WTC11 (cell line): ENCODE measurements at regions not wholly inside any gene's neighbourhood (a gene's known extent, or its start where the extent isn't known, plus 50 kb on each side); places are given as distances from the start of the nearest gene placed in this dataset.

Experiments used
- ATAC-seq: fragments of 200-7000 bp; cut with Tn5 transposase; 2 replicates; pipeline ENCODE4 v1.10.0; 2021; ENCODE audit warnings: mild to moderate bottlenecking, moderate library complexity
- CTCF ChIA-PET: fragments of 300-600 bp; sonication (Branson Sonifier 250); formaldehyde crosslinking; loops from one replicate; lab custom pipeline; 2021; ENCODE audit warnings: antibody characterized with exemption; lab: Charles Lee
- POLR2A ChIA-PET: fragments of 350-600 bp; sonication (Branson Sonifier 250); formaldehyde crosslinking; loops from one replicate; lab custom pipeline; 2021; ENCODE audit warnings: antibody characterized with exemption; lab: Charles Lee
- DNase-seq: peaks from one replicate; pipeline ENCODE4 v3.0.0; 2021; ENCODE audit warnings: low spot score
- H3K27ac Mint-ChIP-seq: 2 replicates; pipeline ENCODE4 v1.8.0; 2021; ENCODE audit warnings: mixed read lengths
- H3K27me3 Mint-ChIP-seq: 2 replicates; pipeline ENCODE4 v1.8.0; 2021; ENCODE audit warnings: low read depth, mild to moderate bottlenecking, moderate library complexity, mixed read lengths
- H3K36me3 Mint-ChIP-seq: 2 replicates; pipeline ENCODE4 v1.8.0; 2021; ENCODE audit warnings: mixed read lengths
- H3K4me1 Mint-ChIP-seq: 2 replicates; pipeline ENCODE4 v1.8.0; 2022; ENCODE audit warnings: mixed read lengths
- H3K4me3 Mint-ChIP-seq: 2 replicates; pipeline ENCODE4 v1.8.0; 2021; ENCODE audit warnings: mild to moderate bottlenecking, moderate library complexity, mixed read lengths
- H3K9me3 Mint-ChIP-seq: 2 replicates; pipeline ENCODE4 v1.8.0; 2021; ENCODE audit warnings: mixed read lengths
- ARID4B ChIP-seq: sonication (generic); formaldehyde crosslinking; IDR thresholded peaks from 2 replicates; pipeline ENCODE4 v1.8.0; 2023; ENCODE audit warnings: missing genetic modification reagents, mild to moderate bottlenecking, borderline replicate concordance
- ATF3 ChIP-seq: sonication (generic); formaldehyde crosslinking; conservative IDR thresholded peaks from 2 replicates; pipeline ENCODE4 v1.8.1; 2022; ENCODE audit warnings: mild to moderate bottlenecking, missing genetic modification reagents
- E2F4 ChIP-seq: sonication (generic); formaldehyde crosslinking; IDR thresholded peaks from 2 replicates; pipeline ENCODE4 v1.8.1; 2022; ENCODE audit warnings: low read depth, mild to moderate bottlenecking, moderate library complexity, missing genetic modification reagents, borderline replicate concordance
- GTF2I ChIP-seq: fragments of 250-450 bp; sonication (Bioruptor Pico); conservative IDR thresholded peaks from 2 replicates; pipeline ENCODE4 v1.4.0; 2021; ENCODE audit warnings: mild to moderate bottlenecking
- NFATC4 ChIP-seq: fragments of 250-450 bp; sonication (Bioruptor Pico); IDR thresholded peaks from 2 replicates; pipeline ENCODE4 v1.9.0; 2021; ENCODE audit warnings: mild to moderate bottlenecking
- NR1H2 ChIP-seq: sonication (generic); formaldehyde crosslinking; IDR thresholded peaks from 2 replicates; pipeline ENCODE4 v1.9.0; 2021; ENCODE audit warnings: mild to moderate bottlenecking, moderate library complexity, missing genetic modification reagents
- NR2C2 ChIP-seq: sonication (generic); formaldehyde crosslinking; IDR thresholded peaks from 2 replicates; pipeline ENCODE4 v1.8.0; 2022; ENCODE audit warnings: mild to moderate bottlenecking, missing genetic modification reagents
- OVOL2 ChIP-seq: fragments of 250-450 bp; sonication (Bioruptor Pico); IDR thresholded peaks from 2 replicates; pipeline ENCODE4 v1.9.0; 2021; ENCODE audit warnings: mild to moderate bottlenecking, borderline replicate concordance
- SMAD4 ChIP-seq: sonication (generic); formaldehyde crosslinking; IDR thresholded peaks from 2 replicates; pipeline ENCODE4 v1.8.0; 2022; ENCODE audit warnings: mild to moderate bottlenecking, missing genetic modification reagents
- SP1 ChIP-seq: sonication (generic); formaldehyde crosslinking; conservative IDR thresholded peaks from 2 replicates; pipeline ENCODE4 v1.8.1; 2022; ENCODE audit warnings: missing genetic modification reagents
- TEAD1 ChIP-seq: sonication (generic); formaldehyde crosslinking; IDR thresholded peaks from 2 replicates; pipeline ENCODE4 v1.8.0; 2022; ENCODE audit warnings: mild to moderate bottlenecking, missing genetic modification reagents
- USF1 ChIP-seq: sonication (generic); formaldehyde crosslinking; IDR thresholded peaks from 2 replicates; pipeline ENCODE4 v1.8.0; 2022; ENCODE audit warnings: mild to moderate bottlenecking, missing genetic modification reagents
- ZNF232 ChIP-seq: sonication (generic); formaldehyde crosslinking; IDR thresholded peaks from 2 replicates; pipeline ENCODE4 v1.8.0; 2022; ENCODE audit warnings: mild to moderate bottlenecking, missing genetic modification reagents
- ZNF423 ChIP-seq: fragments of 250-450 bp; sonication (Bioruptor Pico); IDR thresholded peaks from 2 replicates; pipeline ENCODE4 v2.1.2; 2022; ENCODE audit warnings: mild to moderate bottlenecking, moderate library complexity
- TF ChIP-seq, protein P1 (sequence below): sonication (generic); formaldehyde crosslinking; IDR thresholded peaks from 2 replicates; pipeline ENCODE4 v1.8.1; 2022; ENCODE audit warnings: mild to moderate bottlenecking, moderate library complexity, missing genetic modification reagents
- TF ChIP-seq, protein P2 (sequence below): sonication (generic); formaldehyde crosslinking; IDR thresholded peaks from 2 replicates; pipeline ENCODE4 v1.8.1; 2023; ENCODE audit warnings: mild to moderate bottlenecking, missing genetic modification reagents, moderate library complexity
- TF ChIP-seq, protein P3 (sequence below): sonication (generic); formaldehyde crosslinking; IDR thresholded peaks from 2 replicates; pipeline ENCODE4 v1.8.0; 2022; ENCODE audit warnings: mild to moderate bottlenecking, missing genetic modification reagents
- TF ChIP-seq, protein P4 (sequence below): sonication (generic); formaldehyde crosslinking; IDR thresholded peaks from 2 replicates; pipeline ENCODE4 v1.8.1; 2023; ENCODE audit warnings: mild to moderate bottlenecking, missing genetic modification reagents

DNA sequence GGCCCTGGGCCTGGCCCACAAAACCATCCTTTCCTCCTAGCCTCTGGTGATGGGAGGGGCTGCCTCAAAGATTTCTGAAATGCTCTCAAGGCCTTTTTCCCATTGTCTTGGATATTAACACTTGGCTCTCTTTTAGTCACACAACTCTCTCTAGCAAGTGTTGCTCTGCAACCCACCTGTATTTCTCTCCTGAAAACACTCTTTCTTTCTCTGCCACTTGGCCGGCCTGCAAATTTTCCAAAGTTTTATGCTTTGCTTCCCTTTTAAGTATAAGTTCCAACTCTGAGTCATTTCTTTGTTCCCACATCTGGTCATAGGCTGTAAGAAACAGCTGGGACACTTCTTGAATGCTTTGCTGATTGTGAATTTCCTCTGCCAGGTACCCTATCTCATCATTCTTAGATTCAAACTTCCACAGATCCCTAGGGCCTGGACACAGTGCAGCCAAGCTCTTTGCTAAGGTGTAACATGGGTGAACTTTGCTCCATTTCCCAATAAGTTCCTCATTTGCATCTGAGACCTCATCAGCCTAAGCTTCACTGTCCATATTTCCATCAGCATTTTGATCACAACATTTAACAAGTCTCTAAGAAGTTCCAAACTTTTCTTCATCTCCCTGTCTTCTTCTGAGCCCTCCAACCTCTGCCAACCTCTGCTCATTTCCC lies 93.8 kb downstream of the TRIM29 start (continued):
- TF ChIP-seq E2F4 (CRISPR knock-in tag) (no peak), ZNF423 (CRISPR knock-in tag) (no peak), NR1H2 (CRISPR knock-in tag) (no peak), NR2C2 (CRISPR knock-in tag) (no peak), GTF2I (CRISPR knock-in tag) (no peak)
- TF ChIP-seq, protein P1, sequence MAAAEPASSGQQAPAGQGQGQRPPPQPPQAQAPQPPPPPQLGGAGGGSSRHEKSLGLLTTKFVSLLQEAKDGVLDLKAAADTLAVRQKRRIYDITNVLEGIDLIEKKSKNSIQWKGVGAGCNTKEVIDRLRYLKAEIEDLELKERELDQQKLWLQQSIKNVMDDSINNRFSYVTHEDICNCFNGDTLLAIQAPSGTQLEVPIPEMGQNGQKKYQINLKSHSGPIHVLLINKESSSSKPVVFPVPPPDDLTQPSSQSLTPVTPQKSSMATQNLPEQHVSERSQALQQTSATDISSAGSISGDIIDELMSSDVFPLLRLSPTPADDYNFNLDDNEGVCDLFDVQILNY (CRISPR knock-in tag): no peak

DNA sequence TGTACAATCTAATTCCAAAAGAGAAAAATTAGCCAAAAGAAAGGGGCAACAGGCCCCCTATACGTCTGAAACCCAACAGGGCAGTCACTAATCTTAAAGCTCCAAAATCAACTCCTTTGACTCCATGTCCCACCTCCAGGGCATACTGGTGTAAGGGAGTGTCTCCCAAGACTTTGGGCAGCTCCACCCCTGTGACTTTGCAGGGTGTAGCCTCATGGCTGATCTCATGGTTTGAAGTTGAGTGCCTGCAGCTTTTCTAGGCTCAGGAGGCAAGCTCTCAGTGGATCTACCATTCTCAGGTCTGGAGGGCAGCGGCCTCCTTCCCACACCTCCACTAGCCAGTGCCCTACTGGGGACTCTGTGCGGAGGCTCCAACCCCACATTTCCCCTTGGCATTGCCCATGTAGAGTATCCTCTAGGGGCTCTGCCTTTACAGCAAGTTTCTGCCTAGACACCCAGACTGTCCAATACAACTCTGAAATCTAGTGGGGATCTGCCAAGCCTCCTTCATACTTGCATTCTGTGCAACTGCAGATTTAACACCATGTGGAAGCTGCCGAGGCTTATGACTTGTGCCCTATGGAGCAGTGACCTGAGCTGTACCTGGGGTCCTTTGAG lies 94.5 kb downstream of the TRIM29 start:
- Mint-ChIP-seq H3K9me3 (peaks cover 58% of the 10 kb centered on the region), H3K27me3 (peaks cover 6% of the 10 kb centered on the region), H3K27ac (no peak overlapping the region), H3K36me3 (peaks cover 24% of the 10 kb centered on the region), H3K4me1 (peaks cover 24% of the 10 kb centered on the region), H3K4me3 (no peak overlapping the region)
- POLR2A ChIA-PET: no interaction called here
- CTCF ChIA-PET: interaction anchor here (1.5 to 1.6 kb wide), 2 partner anchors 14 to 19 kb away, joined by 5 read pairs; no protein-coding TSS in a partner anchor
- DNase-seq (no peak), ATAC-seq (no peak)
- TF ChIP-seq, protein P2, sequence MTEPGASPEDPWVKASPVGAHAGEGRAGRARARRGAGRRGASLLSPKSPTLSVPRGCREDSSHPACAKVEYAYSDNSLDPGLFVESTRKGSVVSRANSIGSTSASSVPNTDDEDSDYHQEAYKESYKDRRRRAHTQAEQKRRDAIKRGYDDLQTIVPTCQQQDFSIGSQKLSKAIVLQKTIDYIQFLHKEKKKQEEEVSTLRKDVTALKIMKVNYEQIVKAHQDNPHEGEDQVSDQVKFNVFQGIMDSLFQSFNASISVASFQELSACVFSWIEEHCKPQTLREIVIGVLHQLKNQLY (CRISPR knock-in tag): no peak
- TF ChIP-seq USF1 (CRISPR knock-in tag): no peak
- no peak for TF ChIP-seq SP1 (CRISPR knock-in tag)
- no peak for TF ChIP-seq ATF3 (CRISPR knock-in tag)
- no peak for TF ChIP-seq NFATC4
- TF ChIP-seq OVOL2: no peak
- TF ChIP-seq ZNF232 (CRISPR knock-in tag): no peak

DNA sequence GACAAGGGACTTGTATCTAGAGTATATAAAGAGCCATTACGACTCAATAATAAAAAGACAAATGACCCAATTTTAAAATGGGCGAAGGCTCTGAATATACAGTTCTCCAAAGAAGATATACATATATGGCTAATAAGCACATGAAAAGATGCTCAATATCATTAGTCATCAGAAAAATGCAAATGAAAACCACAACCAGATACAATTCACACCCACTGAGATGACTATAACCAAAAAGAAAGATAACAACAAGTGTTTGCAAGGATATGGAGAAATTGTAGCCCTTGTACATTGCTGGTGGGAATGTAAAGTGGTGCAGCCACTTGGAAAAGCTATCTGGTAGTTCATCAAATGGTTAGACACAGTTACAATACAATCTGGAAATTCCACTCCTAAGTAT lies 96.3 kb downstream of the TRIM29 start:
- no peak for TF ChIP-seq TEAD1
- TF ChIP-seq ARID4B (CRISPR knock-in tag): no peak
- no peak for TF ChIP-seq NFATC4
- TF ChIP-seq, protein P3, sequence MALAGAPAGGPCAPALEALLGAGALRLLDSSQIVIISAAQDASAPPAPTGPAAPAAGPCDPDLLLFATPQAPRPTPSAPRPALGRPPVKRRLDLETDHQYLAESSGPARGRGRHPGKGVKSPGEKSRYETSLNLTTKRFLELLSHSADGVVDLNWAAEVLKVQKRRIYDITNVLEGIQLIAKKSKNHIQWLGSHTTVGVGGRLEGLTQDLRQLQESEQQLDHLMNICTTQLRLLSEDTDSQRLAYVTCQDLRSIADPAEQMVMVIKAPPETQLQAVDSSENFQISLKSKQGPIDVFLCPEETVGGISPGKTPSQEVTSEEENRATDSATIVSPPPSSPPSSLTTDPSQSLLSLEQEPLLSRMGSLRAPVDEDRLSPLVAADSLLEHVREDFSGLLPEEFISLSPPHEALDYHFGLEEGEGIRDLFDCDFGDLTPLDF (CRISPR knock-in tag): no peak
- no peak for TF ChIP-seq ZNF232 (CRISPR knock-in tag)
- TF ChIP-seq, protein P4, sequence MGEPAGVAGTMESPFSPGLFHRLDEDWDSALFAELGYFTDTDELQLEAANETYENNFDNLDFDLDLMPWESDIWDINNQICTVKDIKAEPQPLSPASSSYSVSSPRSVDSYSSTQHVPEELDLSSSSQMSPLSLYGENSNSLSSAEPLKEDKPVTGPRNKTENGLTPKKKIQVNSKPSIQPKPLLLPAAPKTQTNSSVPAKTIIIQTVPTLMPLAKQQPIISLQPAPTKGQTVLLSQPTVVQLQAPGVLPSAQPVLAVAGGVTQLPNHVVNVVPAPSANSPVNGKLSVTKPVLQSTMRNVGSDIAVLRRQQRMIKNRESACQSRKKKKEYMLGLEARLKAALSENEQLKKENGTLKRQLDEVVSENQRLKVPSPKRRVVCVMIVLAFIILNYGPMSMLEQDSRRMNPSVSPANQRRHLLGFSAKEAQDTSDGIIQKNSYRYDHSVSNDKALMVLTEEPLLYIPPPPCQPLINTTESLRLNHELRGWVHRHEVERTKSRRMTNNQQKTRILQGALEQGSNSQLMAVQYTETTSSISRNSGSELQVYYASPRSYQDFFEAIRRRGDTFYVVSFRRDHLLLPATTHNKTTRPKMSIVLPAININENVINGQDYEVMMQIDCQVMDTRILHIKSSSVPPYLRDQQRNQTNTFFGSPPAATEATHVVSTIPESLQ (CRISPR knock-in tag): no peak
- no peak for TF ChIP-seq SMAD4 (CRISPR knock-in tag)
- peaks cover 21% of the 10 kb centered on the region for H3K36me3 Mint-ChIP-seq
- peaks cover 57% of the 10 kb centered on the region for H3K9me3 Mint-ChIP-seq
- DNase-seq (no peak), ATAC-seq (no peak)
- H3K4me3 Mint-ChIP-seq: no peak overlapping the region
- peaks cover 8% of the 10 kb centered on the region for H3K27me3 Mint-ChIP-seq
- H3K27ac Mint-ChIP-seq: no peak overlapping the region
- ChIA-PET CTCF (no interaction called here), POLR2A (no interaction called here)
- H3K4me1 Mint-ChIP-seq: peaks cover 24% of the 10 kb centered on the region
